HT-29 (cell line): ENCODE measurements at regions not wholly inside any gene's neighbourhood (a gene's known extent, or its start where the extent isn't known, plus 50 kb on each side); places are given as distances from the start of the nearest gene placed in this dataset.
"Not testable (repeated sequence)": the region's sequence is repeated elsewhere in the genome, so short reads cannot be mapped to it uniquely, and the experiment has no call there.

Source experiments
- DNase-seq: peaks from one replicate; pipeline ENCODE4 v3.0.0-alpha.2; 2015; ENCODE audit warnings: low spot score

DNA sequence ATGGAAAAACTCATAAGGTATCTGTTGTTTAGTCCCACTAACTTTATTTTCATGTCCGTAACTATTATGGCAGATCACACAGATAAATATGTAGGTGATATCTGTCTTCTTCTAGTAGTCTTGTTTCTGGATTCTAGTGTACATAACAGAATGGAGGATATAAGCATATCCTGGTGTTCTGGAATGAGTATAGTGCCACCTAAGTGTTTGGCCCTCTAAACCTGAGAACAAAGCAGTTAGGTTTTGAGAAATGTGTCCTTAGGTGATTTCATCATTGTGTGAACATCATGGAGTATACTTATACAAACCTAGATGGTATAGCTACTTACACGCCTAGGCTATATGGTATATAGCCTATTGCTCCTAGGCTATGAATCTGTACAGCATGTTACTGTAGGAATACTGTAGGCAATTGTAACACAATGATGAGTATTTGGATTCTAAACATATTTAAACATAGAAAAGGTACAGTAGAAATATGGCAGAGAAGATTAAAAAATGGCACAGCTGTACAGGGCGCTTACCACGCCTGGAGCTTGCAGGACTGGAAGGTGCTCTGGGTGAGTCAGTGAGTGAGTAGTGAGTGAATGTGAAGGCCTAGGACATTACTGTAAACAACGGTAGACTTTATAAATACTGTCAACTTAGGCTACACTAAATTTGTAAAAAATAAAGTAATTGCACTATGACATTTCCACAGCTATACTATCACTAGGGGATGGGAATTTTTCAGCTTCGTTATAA is 150.3 kb upstream of the SLC24A2 start:
- DNase-seq, result no peak

DNA sequence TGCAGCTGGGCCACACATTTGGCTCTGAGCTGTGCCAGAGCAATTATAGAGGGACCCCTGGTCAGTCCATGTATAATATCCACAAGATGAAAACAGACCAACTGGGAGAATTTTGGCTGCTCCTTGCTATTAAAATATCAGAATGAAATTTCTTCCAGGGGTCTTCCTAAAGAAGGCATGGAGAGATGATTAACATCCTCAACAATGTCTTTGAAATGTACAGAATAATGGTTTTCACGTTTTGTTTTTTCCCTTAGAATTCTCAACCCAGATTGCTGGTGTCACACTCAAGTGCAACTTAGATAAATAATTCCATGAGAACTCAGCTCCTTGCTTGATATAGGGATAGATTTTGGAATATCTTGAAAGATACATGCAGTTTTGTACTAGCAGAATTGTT is 148.3 kb upstream of the SLC24A2 start:
- DNase-seq, result no peak

DNA sequence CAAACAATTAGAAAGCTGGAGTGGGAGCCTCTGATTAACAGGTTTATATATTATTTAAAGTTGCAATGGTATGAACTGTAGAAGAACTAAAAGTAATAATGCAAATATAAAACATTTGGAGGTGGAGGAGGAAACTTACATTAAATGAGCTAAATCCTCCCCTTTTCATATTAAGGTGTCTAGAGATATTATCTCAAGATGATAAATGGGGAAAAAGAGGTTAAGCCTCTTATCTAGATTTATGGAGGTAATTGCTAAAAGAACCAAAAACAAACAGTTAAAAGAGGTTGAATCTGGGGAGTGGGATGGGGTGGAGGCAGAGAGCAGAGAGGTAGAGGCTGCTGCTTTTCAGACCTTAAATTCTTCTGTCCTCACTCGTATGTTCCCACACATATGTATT is 147.8 kb upstream of the SLC24A2 start:
- DNase-seq, result no peak

DNA sequence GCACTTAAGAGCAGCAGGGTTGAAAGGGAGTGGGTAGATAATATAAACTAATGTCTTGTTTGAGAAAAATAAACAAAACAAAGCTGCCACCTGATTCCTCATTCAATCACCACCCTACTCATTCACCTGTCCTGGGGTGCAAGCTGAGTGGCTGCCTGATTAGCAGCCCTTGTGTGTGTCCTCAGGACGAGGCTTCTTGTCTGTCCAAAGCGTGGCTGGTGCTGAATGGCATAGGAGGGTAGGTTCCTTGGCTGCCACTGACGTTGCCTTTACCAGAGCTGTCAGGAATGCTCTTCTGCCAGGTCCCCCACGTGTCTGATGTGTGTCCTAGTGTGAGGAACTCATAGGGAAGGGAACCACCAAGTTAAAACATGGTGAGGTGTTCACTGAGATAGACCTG is 146.6 kb upstream of the SLC24A2 start:
- no peak for DNase-seq

DNA sequence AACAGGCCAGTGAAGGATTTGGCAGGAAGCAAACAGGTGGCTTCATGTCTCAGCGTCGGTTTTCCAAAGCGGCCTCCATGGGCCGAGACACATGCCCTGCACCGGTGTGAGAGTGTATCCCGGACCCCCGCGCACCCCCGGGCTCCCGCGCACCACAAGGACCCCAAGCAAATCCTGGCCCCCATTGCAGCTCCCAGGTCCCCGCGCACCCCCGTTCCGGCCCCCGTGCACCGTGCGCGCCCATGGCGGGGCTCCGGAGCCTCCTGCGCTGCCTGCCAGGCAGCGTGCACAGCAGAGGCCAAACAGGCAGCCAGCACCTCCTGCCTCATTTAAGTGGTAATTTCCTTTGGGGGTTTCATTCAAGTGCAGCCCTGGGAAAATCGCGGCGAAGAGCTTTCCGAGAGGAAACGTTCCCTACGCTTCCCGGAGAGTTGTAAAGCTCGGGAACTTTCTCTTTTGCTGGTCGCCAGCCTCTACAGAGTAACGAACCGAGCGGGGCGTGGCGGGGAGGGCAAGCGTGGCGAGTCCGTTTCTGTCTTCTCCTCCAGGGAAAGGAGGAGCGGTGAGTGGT is 145.5 kb upstream of the SLC24A2 start:
- no peak for DNase-seq

DNA sequence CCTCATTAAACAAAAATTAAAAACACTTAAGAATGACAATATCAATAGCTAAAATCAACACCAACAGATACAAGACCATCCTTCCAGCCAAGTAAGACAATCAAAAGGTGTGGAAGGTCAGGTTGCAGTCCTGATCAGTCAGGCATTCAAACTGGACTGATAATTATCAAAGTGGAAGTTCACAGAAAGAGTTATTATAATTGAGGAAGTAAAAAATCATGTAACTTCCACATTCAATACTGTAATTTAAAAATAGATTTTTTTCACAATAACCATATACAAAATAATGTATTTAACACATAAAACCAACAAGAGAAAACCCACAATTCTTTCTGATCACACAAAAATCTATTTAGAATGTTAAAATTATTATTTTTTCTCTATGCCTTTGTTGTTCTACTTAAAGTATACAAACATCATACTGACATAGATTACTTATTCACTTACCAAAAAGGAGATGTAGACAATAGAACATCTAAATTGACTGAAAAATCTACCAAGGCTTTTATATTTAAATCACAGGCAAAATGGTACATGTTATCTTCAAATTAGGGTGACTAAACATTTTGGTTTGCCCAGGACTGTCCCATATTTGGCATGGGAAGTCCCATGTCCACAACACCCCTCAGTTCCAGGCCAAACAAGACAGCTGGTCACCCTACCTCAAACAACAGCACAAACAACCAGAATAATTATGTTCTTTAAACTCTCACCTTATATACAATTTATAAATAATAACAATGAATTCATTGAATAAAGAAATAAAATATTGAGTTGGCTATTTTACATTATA is 142.5 kb upstream of the SLC24A2 start:
- no peak for DNase-seq

DNA sequence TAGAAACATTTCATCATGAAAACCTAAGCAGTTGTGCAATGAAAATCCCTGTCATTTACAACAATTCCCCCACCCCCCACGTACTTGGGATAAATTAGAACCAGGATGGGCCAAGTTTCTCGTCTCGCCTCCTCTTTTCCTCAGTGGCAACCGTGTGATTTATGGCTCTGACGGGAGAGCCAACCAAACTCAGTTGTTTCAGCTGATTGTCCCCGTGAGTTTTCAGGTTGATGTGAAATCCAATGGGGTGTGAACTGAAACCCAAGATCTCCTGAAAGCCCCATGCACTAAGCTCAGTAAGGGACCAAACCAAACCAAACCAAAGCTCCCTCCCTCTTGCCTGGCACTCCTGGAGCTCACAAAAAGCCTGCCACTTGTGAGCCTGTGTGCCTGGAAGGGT is 138.7 kb upstream of the SLC24A2 start:
- no peak for DNase-seq

DNA sequence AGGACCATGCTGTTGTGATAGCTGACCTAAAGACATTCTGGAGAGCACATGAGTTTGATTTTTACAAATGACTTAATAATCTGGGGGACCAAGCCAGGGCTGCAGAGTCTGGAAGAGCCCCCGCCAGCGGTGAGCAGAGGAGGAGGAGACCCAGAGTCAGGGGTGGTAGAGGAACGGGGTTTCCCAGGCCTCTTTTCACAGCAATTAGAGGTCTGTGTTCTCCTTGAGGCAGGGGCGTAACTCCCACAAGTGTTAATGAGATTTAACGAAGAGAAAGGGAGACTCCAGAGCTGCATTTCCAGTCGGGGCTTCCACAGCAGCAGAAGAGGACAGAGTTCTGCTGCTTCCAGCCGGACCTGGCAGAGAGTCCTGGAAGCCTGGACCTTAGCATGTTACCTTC is 137.9 kb upstream of the SLC24A2 start:
- no peak for DNase-seq

DNA sequence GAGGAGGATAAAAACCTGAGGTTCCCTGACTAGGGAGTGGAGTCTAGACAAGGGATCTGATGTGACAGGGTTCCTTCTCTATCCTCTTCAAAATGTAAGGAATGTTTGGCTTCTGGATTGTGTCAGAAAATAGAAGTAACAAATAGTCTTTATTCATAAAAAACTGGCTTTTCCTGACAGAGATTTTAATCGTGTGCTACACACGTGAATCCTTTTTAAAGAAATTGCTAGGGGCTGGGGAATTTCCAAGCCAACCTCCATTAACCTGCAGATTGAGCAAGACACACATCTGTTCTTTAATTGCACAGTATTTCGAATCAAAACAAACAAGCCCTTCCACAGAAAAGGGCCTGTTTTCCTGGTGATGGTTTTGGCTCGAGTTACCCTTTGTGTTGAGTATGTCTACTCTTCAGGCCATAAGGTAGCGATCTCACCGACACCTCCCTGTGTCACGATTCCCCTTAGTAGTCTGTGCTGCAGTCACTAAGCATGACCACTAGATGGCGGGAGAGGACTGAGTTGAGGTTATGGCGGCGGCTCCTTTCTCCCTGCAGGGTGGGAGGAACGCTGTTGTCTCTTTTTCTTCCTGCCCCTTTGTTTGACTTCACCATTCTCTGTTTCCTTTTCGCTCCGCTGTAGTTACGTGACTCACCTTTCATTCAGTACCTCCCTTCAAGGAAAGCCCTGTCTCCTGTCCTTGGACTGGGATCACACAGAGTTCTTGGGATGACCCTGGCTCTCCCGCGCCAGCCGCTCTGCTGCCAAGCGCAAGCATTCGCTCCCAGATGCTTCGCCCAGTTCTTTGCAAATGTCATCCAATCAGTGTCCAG is 137.1 kb upstream of the SLC24A2 start:
- peak; percentile 87 for DNase-seq

DNA sequence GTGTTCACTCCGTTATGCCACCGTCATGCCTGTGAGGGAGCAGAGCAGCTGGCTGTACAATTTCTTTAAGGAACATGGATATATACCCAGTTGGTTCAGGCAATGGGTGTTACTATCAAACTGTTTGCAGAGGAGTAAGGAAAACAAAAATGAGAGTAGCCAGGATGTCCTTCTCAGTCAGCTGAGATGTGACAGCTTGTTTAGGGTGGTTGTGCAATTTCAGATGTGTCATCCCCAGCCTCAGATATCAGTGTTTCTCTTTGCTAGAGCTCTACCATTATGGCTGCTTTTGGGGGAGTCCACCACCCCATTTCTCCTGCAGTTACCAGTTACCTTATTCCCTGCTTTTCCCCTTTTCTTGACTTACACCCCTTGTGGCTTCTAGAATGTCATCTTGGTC is 135.2 kb upstream of the SLC24A2 start:
- DNase-seq, result no peak

DNA sequence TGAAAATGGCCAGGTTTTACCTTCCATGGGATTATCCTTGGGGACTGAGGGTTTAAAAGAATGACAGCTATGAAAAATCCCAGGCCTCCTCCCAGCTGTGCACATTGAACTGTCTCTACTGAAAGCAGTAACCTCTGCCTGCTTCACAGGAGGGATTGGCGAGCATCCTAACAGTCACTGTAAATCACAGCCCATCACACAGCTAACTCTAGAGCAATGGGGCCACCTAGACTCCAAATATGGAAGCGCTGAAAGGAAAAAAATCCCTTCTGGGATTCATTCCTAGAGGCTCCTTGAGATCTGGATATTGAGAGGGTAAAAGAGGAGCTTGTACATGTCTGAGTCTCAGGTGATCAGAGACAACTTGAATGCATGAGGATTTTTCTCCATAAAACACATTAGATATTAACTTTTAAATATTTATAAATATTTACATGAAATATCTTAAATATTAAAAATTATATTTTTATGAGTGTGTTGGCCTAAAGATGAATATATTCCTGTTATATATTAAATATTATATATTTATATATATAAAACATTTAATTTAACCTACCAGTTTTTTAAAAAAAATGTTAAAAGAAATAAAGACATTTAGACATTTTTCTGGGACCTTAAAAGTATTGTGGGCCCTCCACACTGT is 133.8 kb upstream of the SLC24A2 start:
- DNase-seq, result peak; percentile 55

DNA sequence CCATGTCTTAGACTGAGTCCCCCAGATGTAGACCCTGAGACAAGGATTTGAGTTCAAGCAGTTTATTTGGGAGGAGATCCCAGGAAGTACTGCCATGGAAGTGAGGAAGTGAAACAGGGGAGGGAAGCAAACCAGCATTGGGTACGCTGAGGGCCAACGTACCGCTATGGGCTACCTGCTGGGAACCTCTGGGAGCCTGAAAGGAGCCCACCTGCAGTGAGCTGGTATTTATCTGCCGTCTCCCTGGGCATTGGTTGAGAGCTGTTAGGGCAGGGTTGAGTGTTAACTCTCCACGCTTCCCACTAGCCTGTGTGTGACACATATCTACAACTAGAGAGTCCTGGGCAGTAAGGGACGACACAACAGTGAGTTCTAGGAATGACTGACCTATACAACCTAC is 131.6 kb upstream of the SLC24A2 start:
- no peak for DNase-seq

DNA sequence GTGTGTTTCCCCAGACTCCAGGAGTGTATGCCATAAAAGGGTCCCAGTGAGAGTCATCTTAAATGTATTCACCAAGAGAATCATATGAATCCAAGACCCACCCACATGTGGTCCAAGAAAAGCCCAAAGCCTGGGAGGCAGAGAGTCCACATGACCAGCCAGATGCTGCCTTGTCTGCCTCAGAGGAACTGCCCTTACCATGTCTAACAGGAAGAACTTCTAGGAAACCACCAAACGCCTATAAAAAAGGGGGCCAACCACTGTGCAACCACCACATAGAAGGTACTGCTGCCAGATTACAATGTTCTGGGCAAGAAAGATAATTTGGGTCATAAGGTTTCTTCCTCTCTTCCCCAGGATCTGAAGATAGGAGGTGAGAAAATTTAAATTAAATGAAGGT is 129.8 kb upstream of the SLC24A2 start:
- DNase-seq, result no peak

DNA sequence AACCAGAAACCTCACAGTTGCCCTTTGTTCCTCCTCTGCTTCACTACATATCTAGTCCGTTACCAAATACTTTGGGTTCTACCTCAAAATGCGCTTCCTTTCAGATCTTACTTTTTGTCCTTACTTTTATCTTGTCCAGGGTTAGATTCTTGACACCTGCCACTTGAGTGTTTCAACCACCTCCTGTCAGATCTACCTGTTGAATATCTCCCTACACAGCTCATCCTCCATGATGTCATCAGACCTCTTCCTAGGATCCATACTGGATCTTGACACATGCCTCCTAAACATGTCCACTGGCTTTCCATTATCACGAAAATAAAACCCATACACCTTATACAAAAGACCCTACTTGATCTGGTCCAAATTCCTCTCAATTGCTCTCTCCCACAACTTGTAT is 125.2 kb upstream of the SLC24A2 start:
- no peak for DNase-seq

DNA sequence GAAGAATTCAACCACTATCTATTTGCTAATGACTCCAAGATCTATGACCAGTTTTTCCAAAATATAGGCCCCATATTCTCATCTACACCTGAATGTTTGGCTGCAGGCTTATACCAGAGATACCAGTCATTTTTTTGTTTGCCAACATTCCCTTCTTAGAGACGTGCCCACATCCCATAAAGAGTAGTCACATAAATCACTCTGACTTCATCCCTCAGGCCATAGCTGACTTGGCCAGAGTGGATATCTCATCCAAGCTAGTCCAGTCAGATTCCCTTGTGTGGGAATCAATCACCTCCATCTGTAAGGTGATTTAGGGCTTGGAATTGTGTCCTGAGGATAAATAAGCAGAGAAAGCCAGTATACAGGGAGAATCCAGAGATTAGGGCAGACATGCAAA is 124.3 kb upstream of the SLC24A2 start:
- no peak for DNase-seq

DNA sequence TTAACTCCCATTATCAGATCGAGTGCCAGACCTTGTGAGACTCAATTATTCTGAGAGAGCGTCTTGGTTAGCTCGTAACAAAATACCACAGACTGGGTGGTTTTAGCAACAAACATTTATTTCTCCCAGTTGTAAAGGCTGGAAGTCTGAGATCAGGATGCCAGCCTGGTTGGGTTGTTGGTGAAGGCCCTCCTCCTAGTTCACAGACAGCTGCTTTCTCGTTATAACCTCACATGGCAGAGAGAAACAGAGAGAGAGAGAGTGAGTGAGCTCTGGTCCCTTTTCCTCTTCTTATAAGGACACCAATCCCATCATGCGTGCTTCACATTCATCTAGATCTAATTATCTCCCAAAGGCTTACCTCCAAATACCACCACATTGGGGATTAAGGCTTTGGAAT is 114.2 kb upstream of the SLC24A2 start:
- no peak for DNase-seq

DNA sequence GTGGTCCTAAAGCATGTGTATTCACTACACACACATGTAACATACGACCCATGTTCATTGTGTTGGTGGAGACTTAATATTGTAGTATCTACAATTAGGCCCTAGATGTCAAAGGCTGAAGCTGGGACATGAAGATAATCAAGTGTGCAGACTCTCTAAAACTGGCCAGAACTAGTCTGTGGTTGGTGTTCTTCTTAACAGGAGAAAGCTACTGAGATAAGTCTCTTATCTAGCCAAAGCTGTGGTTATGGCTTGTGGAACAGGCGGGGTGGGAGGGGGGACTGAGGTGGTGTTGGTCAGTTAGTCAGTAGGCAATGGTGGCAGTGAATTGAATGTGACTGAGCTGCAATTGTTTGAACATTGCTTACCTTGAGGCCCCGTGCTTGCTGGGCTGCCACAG is 112.7 kb upstream of the SLC24A2 start:
- no peak for DNase-seq

DNA sequence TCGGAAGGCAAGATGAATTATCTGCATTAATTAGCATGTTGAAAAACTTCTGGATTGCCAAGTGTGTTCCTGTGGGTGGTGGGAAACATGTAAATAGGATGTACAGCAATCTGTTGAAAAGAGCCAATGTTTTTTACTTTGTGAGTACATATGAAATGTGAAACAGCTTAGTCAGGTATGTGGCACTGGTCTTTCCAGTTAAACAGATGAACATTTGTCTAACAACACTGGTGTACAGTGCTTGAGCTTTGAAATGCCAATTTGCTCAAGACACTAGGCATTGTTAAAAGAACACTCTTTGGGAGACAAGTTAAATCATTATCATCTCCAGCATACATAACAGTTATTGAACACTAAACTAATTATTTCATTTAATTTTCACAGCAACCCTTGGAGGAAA is 107.3 kb upstream of the SLC24A2 start:
- no peak for DNase-seq

DNA sequence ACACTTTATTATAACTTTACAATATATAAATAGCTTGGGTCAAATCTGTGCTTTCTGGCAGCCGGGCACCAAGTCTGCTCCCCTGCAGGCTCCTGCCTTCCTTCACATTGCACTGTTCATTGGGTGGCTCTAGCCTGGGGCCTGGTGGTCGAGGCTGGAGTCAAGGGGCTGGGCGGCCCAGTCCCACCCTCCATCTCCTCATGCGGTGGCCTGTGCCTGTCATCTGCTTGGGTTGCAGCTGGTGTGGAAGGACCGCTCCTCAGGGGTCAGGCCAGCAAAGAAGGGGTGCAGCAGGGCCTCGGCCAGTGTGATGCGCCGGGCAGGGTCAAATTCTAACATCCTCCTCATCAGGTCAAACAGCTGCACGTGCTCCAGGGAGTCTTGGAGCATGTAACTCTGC is 106.7 kb upstream of the SLC24A2 start:
- not testable (repeated sequence) for DNase-seq

DNA sequence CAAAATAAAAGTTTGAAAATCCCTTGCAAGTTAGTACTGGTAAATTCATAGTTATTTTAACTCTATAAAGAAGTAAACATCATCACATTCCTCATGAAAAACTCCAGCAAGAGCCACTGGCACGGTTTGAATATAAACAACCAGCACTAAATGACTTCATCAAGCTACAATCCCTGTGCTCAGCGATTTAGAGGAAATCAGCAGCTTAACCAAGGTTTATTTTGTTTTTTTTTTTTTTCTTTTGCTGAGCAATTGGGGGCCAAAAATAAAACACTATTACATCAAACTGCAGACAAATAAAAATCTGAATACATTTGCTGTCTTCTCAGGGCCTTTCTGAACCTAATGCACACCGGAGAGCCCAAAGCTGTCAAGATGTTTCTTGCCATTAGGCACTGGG is 106.2 kb upstream of the SLC24A2 start:
- no peak for DNase-seq

DNA sequence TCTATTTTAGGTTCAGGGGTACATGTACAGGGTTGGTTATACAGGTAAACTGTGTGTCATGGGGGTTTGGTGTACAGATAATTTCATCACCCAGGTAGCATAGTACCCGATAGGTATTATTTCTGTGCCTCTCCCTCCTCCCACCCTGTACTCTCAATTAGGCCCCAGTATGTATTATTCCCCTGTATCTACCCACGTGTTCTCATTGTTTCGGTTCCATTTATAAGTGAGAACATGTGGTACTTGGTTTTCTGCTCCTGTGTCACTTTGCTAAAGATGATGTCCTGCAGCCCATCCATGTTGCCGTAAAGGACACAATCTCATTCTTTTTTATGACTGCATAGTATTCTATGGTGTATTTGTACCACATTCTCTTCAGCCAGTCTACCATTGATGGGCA is 96.8 kb upstream of the SLC24A2 start:
- DNase-seq, result no peak

DNA sequence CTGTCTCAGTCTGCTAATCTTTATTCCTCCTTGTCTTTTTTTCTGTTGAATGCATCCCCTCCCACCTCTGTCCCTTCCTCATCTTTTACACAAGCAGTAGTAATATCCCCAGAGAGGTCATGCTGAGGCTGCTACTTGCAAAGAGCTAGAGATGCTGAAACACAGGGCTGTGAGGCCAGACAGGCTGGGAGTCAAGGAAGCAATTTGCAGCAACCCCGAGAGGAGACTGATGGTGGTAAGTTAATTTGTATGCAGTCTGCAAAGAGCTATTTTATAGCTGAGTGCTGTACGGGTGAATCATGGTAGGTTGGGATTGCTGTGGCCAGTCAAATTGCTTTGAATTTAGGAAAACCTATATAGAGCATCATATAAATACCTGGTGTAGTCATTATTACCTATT is 90.2 kb upstream of the SLC24A2 start:
- DNase-seq, result no peak
